ENCODE measurements at regions not wholly inside any gene's neighbourhood (a gene's known extent, or its start where the extent isn't known, plus 50 kb on each side); places are given as distances from the start of the nearest gene placed in this dataset.

DNA sequence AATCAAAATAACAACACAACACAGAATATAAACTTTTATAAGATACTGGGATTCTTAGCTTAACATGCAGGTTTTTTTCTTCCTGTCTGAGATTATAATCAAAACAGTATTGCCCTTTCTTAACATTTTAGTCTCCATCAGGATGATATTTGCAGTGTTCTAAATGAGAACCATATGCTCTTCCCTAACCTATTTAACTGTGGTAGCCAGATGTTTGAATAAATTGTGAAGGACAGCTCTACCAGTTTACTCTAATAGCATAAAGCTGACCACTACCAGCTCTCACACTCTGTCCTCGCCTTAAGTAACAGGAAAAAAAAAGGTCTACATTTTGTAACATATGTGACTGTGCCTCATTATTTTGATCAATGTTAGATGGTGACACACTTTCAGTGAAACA lies 618.7 kb upstream of the SGCG start:
- DNase-seq, result peak; percentile 15 to 73

DNA sequence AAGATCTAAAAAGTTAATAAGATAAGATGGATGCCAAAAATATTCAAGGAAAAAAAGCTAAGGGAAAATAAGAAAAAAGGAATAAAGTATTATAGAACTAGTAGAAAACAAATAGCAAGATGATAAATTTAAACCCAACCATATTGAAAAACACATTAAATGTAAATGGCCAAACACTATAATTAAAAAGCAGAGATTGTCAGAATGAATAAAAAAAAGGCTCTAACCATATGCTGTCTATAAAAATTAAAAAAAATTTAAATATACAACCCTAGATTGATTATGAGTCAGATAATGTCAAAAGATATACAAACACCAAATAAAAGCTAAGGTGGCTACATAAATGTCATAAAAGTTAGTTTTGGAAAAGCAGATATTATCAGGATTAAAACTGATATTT lies 617.5 kb upstream of the SGCG start:
- no peak for DNase-seq

DNA sequence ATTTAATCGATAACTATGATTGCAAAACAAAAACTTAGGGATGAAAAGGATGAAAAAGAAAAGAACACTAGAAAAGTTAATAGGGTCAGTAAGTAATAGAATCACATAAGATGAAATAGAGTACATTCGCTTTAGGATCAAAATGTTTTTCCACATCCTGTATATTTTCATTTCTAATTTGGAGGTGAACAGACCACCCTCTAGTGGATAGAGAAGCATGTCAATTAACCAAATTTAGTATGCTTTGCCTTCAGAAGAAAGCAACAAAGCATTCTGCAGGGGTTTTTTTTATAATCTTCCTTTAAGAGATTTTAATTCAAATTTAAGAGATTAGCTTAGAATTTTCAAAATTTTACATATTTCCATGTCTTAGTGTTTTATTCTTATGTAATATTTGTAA lies 611.0 kb upstream of the SGCG start:
- no peak for DNase-seq

DNA sequence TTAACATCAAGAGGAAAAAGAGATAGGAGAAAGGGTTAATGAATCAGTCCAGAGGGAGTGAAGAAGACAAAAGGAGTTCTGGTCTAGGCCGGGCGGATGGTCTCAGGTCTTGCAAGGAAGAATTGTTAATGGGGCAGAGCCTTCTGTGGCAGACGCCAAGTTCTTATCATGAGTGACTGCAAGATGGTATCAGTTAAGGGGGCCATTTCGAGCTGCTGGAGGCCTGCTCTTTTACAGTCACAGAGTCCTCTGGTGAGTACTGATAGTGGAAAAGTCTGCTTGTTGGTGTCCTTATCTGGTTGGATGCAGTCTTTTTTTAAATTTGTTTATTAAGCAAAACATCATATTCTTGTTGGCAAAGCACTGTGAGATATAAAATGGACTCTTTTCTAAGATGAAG lies 590.9 kb upstream of the SGCG start:
- no peak for DNase-seq

DNA sequence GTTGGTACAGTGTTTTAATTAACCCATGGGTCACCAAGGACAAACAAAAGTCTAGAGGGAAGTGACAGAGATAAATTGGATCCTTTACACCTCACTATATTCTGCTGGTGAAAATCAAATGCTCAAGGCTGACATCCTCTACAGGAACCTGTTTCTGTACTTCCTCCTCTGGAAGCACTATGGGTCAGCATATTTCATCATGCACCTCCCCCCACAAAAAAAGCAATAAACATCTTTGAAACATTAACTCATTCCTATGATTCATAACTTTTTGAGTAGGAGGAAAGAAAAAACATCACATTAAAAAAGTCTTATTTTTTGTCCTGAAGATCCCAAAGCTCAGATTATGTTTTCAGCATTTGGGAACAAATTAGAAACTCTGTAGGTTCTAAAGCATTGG lies 588.3 kb upstream of the SGCG start:
- DNase-seq, result no peak

DNA sequence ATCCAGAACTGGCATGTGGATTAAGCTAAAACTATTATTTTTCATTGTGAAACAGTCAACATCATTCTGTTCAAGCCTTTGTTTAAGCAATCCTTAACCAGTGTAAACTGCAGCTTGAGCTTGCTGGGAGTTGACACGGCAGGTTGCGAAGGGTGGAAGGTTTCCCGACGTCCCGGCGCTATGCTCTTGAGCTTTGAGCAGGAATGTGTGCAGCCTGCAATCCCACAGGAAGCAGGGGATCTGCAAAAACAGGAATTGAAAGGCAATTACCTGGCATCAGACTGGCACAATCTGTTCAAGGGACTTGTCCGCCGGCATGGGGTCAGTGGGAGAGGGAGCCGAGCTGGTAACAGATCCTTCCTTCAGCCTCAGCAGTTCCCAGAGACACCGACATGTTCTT lies 586.7 kb upstream of the SGCG start:
- DNase-seq, result no peak

DNA sequence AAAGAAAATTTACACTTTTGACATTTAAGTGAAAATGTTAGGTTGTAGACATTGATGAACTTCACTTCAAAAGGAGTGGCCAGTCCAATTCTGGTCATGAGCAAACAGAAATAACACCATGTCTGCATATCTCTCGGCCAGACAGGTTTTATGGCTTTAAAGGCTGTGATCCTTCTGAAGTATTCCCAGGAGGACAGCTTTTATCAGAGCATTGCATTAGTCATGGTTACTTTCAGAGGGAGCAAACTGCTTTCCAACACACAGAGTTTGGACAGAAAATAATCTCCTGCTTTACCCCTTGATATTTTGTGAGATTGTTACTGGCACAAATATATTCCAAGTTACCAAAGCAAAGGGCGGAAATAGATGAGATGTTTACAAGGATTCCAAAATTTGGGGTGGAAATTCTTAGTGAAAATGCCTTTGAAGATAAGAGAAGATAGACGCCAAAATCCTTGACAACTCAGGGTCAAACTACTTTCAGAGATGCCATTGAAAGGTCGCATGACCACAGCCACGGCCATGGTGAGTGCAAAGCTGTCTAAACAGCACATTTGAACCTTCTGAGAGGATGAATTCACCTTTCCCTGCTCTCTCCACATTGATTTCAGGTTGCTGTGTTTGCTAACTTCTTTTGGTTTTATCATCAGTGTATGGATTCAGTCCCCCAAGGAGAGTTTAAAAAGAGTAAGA lies 584.5 kb upstream of the SGCG start:
- peak; percentile 11 to 27 for DNase-seq

DNA sequence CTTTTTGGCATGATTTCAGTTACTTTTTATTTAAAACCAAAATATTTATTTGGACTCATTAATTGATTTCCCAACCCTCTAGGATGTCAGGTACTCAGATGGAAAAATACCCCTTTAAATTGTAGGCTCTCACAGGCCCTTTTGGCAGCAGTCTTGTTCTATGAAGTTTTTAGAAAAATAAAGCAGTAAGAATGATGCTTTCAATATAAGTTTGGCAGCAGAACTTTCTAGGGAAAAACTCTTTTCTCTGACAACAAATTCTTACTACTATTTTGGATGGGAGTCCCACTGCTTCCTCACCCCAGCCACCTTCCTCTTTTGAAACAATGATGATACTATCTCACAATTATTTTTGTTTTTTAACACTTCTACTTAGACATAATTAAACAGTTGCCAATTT lies 581.6 kb upstream of the SGCG start:
- DNase-seq, result no peak

DNA sequence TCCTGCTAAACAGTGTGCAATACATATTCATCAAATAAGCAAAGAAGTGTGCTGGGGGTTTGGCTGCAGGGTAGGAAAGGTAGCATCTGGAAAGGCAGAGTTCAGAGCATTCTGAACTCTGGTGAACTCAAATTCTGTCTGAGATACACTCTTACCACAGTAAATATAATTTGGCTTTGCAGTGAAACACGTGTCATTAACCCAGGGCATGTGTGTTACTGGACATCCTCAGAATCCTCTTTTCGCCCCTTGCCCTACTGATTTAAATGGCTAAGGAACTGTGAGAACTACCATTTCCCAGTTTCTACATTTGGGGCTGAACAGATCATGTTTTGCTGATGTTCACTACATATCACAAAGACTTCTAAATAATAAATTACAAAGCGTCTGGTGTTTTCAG lies 562.8 kb upstream of the SGCG start:
- DNase-seq, result no peak

DNA sequence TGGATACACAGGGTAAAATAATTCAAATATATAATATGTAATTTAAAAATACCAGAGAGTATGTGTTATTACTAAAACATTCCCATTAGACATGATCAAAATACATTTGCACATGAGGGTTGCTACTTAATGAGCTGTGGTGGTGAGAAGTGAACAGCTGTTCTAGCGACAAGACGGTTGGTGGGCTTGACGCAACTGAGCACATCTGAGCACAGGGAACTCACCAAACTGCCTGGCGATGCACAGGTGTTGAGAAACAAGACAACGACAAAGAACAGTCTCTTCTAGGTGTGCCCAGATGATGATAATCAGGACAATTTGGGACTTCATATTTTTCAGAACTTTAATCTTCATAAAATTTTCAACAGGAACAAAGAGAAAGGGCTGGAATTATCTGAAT lies 555.1 kb upstream of the SGCG start:
- no peak for DNase-seq

DNA sequence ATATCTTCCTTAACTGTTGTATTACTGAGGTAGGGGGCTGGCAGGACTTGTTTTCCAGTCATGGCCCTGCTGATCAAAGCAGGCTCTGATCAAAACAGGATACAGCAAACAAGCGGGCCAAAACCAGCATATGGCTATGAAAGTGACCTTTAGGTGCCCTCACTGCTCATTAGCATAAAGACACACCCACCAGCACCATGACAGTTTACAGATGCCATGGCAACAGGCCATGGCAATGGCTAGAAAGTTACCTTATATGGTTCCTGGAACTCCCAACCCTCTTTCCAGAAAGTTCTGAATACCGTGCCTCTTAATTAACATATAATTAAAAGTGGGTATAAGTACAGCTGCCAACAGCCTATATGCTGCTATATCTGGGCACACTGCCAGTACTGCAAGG lies 551.4 kb upstream of the SGCG start:
- DNase-seq, result peak in 1 of 2 experiments; percentile 24

DNA sequence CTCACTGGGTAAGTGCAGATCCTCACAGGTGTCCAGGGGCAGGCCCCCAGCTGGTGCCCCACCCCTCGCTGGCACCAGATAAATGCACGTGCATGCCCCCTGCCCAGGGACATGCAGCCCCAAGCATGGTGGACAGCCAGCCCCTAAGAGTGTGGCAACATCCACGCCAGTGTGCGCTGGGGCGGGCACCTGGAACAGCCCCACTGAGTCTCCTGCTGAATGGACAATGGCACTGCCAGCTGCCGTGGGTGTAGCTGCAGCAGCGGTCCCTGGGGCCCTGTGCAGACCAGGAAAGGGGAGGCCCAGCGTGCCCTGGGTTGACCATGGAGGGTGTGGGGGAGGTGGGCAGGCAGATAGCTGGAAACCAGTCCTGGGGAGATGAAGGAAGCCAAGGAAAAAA lies 538.7 kb upstream of the SGCG start:
- no peak for DNase-seq

DNA sequence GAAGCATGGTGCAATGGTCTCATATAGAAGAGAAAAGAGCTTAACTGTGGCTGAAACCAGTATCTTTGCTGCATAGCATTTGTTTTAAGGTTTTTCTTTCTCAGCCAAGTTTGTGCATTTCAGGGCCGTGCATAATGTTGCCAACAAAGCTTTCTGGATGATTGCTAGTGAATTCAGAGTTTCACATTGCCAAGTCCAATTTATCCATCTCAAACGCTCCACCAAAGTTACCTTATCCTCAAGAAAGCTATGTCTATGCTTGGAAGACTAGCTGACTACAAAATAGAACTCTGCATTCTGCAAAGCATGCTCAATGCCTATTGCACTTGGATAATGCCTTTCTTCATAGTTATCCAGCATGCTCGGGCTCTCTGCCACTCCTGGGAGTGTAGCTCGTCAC lies 535.8 kb upstream of the SGCG start:
- DNase-seq, result no peak

DNA sequence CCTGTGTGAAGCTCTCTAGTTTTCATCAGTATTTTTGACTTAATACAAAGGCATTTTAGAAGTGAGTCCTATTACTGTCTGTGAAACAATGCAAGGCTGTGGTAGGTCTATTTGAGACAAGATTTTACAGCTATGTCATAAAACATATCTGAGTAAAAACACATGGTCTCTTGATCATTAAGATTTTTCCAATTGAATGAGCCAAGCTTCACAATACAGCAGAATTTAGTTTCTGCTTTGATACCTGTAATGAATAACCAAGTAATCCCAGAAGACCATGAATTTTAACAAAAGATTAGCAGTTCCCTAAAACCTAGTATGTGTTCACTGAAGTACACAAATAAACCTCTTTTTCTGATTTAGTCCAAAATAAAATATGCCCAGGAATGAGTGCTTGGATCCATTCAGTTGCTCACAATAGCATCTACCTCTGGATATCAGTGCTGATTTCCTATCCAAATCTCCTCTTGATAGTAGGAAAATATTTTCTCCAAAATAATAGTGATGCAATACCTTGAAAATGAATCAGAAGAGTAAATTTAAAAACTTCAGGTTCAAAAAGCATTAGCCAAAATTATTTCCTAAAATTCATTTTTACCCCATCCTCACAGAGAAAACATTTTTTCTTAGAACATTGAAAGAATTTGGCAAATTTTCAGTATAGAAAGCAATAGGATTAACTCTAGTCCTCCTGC lies 533.5 kb upstream of the SGCG start:
- DNase-seq, result no peak

DNA sequence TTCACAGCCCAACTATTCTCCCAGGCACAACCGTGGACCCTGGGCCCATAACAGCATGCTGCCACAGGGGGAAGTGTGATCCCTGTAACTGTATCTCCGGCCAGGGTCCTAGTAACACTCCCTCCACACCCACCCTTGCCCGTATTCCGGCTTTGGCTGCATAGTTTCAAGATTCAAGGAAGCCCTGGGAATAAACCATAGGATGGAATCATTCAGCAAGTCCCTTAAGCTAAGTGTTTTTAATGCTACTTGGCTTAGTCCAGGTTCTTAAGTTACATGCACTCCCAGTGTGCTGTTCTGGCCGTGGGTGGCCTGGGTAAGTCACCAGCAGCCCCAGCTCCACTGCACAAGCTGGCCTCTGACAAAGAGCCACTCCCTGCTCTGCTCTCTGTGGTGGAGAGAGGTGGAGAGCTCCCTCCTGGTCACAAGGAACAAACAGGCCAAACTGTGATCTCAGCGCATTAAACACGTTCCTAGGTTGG lies 532.4 kb upstream of the SGCG start:
- no peak for DNase-seq

DNA sequence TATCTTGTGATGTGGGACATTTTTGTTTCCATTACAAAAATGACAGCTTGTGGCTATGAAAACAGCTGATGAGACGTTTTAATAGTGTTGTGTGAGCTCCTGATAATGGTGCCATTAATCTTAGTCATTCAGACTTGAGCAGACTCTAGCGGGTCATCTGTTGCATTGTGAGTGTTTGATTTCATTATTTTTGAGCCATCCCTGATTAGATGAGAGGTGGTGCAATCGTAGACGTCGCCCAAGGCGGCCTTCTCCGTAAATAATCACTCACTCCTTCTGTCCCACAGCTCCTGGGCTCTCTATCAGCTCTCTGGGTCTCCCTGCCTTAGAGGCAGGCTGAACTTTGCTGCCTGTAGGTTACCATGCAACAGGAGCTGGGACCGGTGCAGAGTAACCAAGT lies 528.0 kb upstream of the SGCG start:
- no peak for DNase-seq

DNA sequence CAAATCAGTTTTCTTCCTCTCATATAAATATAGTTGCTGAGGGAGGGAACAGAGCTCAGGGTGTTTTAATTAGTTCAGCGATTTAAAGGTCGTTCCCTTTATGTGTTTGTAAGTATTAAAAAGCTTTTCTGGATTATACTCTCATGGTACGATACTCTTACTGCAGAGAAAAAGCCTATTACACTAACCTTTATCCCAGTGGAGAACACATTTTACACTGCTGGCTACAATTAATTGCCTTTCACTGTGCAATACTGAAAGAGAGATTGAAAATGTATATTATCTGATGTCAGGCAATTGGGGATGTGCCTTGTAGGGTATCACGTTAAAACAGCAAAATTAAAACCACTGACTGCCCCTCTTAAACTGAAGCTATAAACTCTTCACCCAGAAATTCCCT lies 526.9 kb upstream of the SGCG start:
- no peak for DNase-seq

DNA sequence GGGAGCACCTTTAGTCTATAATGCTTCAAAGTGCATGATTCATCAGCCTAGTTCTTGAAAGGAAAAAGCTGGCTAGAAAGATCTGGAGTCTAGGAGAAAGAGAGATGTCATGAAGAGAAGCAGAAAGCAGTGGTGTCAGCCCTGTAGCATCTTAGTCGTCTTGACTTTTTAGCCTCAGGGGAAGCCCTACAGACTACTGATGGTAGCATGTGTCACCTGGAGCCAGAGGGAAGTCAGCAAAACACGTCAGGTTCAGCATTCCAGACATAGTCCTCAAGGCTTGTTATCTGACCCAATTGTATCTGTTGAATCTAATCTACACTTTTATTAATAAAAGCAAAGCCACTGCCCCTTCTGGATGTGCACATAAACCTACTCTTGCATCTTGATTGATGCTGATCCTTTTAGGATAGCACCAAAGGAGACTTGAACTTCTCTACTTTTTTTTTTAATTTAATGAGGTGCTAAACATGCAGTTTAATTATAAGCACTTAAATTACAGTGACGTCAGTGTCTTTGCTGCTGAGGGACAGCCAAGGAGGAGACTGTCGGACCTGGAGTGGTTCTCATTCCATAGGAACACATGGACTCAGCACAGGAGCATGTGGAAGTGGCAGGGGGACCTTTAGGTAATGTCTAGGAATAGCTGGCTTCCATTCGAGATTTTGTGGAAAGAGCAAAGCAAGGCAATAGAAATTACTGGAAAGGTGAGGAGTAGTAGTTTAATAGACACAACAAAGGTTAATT lies 525.5 kb upstream of the SGCG start:
- DNase-seq, result no peak

DNA sequence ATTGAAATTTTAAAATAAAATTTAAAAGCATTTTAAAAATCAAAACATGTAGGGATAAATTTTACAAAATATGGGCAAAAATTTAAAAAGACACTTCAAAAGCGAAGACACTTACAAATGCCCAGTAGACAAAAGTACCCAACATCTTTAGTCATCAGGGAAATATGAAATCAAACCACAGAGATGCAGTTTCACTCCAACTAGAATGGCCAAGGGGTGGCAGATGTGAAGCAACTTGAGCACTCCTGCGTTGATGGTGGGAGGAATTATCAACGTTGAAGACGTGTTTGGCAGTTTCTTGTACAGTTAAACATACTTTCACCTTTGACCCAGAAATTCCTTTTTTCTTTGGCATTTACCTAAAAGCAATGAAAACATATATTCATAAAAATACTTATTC lies 518.0 kb upstream of the SGCG start:
- DNase-seq, result peak in 1 of 2 experiments; percentile 31

DNA sequence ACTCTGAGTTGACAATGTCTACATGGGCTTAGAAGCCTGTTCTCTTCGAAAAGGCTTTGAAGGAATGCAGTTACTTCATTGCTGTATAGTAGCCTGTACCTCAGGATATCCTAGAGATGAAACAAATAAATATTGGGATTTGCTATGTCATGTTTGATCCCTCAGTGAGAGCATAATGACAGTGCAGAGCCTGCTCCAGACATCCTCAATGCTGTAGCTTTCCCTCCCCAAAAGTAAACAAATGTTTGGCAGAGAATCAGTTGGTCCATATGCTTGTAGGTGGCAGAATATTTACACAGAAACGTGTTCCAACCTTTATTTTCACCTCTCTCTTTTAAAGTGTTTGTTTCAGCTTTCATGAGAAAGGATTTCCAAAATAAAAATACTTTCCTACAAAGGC lies 515.3 kb upstream of the SGCG start:
- DNase-seq, result no peak

DNA sequence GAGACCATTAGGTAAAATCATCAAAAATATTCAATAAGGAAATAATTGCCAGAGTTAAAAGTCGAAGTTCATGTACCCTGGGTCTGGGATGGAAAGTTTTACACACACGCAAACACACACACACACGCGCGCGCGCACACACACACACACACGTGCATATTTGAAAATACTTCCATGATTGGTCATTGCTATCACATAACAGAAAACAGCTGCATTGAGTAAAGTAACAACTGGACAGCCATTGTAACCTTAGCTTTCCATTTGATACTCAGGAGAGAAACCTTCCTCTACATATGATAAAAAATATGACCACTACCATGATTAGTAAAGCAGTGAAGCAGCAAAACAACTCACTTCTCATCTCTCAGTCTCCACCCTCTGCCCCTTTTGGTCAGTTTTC lies 490.0 kb upstream of the SGCG start:
- DNase-seq, result no peak

DNA sequence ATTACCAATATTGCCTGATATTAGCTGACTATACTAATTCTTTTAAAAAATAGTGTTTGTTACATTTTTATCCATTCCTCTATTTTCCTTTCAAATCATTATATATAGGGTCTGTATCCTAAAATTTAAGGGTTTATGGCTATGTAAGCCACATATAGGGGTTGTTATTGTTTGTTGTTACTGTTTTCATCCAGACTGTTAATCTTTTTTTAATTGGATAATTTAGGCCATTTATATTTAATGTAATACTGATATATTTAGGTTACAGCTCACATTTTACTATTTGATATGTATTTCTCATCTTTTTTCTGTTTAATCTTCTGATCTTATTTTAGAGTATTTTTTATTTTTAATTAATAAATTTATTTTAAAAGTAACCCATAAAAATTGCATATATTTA lies 487.1 kb upstream of the SGCG start:
- no peak for DNase-seq

DNA sequence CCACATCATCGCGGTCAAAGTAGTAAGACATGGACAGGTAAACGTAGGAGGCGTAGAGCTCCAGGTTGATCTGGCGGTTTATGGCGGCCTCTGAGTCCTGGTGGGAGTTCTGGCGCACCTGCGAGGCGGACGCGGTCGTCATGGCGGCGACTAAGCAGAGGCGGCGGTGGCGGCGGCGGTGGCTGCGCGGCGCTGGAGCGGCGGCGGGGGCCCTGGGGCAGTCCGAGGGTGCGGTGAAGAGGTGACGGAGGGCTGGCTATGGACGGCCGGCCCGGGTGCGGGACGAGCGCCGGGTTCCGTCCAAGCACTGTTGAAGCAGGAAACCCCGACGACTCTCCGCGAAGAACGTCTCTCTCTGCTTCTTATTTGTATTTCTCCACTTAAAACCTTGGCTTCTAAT lies 484.3 kb upstream of the SGCG start:
- DNase-seq, result no peak

DNA sequence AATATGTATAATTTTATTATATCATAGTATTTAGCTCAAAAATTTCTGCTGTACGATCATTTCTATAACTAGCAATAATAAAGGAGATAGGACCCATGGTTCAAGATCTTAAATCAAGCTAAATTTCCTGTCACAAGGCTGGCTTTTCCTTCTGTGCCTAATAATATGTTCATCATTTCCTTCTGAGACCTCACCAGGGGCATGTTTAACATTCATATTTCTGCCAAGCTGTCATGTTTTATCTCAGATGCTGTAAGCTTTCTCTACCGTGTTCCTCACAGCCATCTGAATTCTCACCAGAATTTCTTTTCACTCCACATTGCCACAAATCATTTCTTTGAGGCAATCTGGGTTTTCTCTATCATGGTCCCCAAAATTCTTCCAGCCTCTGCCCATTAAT lies 482.3 kb upstream of the SGCG start:
- no peak for DNase-seq

All from NCI-H524 (cell line).